ENCODE measurements at regions not wholly inside any gene's neighbourhood (a gene's known extent, or its start where the extent isn't known, plus 50 kb on each side); places are given as distances from the start of the nearest gene placed in this dataset.

GRCh38 chr4:123755655-123756054 lies 359.1 kb downstream of the SPRY1 start:
- DNase-seq (no peak), ATAC-seq (no peak)
- H3K27ac ChIP-seq (ENCODE audit: low read length), result no peak overlapping the region
- Mint-ChIP-seq H3K36me3 (no peaks in the 10 kb centered on the region), H3K27me3 (ENCODE audit: low read depth in 2 of 2) (peaks cover 0 to 6% of the 10 kb centered on the region in 2 donors), H3K4me1 (no peaks in the 10 kb centered on the region), H3K27ac (no peak overlapping the region), H3K4me3 (no peak overlapping the region), H3K9me3 (no peaks in the 10 kb centered on the region)
- 83% methylated on average over 2 of the region's 2 CpGs for WGBS (ENCODE audit: insufficient coverage)
- no peaks in the 10 kb centered on the region for H3K4me1 ChIP-seq (ENCODE audit: control insufficient read depth, insufficient read depth, low read length)
- intact Hi-C loops (cut with micrococcal nuclease), result no loop called here
- no peaks in the 10 kb centered on the region for H3K27me3 ChIP-seq (ENCODE audit: control insufficient read depth, insufficient read depth, low read length)
- H3K36me3 ChIP-seq (ENCODE audit: control insufficient read depth, insufficient read depth, low read length), result no peaks in the 10 kb centered on the region
- no peaks in the 10 kb centered on the region for H3K9me3 ChIP-seq (ENCODE audit: control insufficient read depth, insufficient read depth, low read length)
- no peak overlapping the region for H3K4me3 ChIP-seq (ENCODE audit: low read length)
- TF ChIP-seq, protein P1, sequence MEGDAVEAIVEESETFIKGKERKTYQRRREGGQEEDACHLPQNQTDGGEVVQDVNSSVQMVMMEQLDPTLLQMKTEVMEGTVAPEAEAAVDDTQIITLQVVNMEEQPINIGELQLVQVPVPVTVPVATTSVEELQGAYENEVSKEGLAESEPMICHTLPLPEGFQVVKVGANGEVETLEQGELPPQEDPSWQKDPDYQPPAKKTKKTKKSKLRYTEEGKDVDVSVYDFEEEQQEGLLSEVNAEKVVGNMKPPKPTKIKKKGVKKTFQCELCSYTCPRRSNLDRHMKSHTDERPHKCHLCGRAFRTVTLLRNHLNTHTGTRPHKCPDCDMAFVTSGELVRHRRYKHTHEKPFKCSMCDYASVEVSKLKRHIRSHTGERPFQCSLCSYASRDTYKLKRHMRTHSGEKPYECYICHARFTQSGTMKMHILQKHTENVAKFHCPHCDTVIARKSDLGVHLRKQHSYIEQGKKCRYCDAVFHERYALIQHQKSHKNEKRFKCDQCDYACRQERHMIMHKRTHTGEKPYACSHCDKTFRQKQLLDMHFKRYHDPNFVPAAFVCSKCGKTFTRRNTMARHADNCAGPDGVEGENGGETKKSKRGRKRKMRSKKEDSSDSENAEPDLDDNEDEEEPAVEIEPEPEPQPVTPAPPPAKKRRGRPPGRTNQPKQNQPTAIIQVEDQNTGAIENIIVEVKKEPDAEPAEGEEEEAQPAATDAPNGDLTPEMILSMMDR (IDR thresholded peaks at IDR 0.05), result no peak

DNA sequence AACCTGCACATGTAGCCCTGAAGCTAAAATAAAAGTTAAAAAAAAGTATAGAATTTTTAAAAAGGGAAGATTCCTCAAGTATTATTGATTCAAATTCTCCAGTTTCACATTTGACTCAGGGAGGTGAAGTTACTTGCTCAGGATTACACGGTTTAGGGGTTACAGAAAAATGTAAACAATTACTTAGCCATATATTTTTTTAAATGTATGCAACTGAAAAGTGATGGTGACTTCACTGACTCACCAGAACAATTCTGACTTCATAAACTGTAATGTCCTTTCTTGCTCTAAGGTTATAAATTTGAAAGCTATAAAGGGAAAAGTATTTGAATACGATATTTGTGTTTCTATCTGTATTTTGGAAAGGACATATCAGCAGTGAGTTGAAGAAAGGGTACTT lies 371.2 kb downstream of the SPRY1 start:
- Histone ChIP-seq H3K9me3 (ENCODE audit: control insufficient read depth, insufficient read depth, low read length) (no peaks in the 10 kb centered on the region), H3K4me3 (ENCODE audit: low read length) (no peak overlapping the region), H3K27ac (ENCODE audit: low read length) (no peak overlapping the region), H3K4me1 (ENCODE audit: control insufficient read depth, insufficient read depth, low read length) (no peaks in the 10 kb centered on the region), H3K27me3 (ENCODE audit: control insufficient read depth, insufficient read depth, low read length) (no peaks in the 10 kb centered on the region), H3K36me3 (ENCODE audit: control insufficient read depth, insufficient read depth, low read length) (no peaks in the 10 kb centered on the region)
- ATAC-seq, result no peak
- peaks cover 3 to 8% of the 10 kb centered on the region in 2 donors for H3K27me3 Mint-ChIP-seq (ENCODE audit: low read depth in 2 of 2)
- intact Hi-C loops (cut with micrococcal nuclease), result no loop called here
- no peak for DNase-seq
- H3K4me1 Mint-ChIP-seq, result no peaks in the 10 kb centered on the region
- 79% methylated on average over 1 of the region's 2 CpGs for WGBS (ENCODE audit: insufficient coverage)
- H3K4me3 Mint-ChIP-seq, result no peak overlapping the region
- peaks cover 0 to 3% of the 10 kb centered on the region in 2 donors for H3K9me3 Mint-ChIP-seq
- no peak overlapping the region for H3K27ac Mint-ChIP-seq
- TF ChIP-seq, protein P1 (IDR thresholded peaks at IDR 0.05), result no peak
- H3K36me3 Mint-ChIP-seq, result no peaks in the 10 kb centered on the region

- ATAC-seq (no peak), DNase-seq (no peak)
- 94% methylated on average over 3 of the region's 3 CpGs for WGBS (ENCODE audit: insufficient coverage)
- no peaks in the 10 kb centered on the region for H3K36me3 Mint-ChIP-seq
- no peaks in the 10 kb centered on the region for H3K9me3 ChIP-seq (ENCODE audit: control insufficient read depth, insufficient read depth, low read length)
- no peaks in the 10 kb centered on the region for H3K4me1 ChIP-seq (ENCODE audit: control insufficient read depth, insufficient read depth, low read length)
- H3K9me3 Mint-ChIP-seq, result peaks cover 0 to 3% of the 10 kb centered on the region in 2 donors
- no peaks in the 10 kb centered on the region for H3K4me1 Mint-ChIP-seq
- no peak overlapping the region for H3K4me3 ChIP-seq (ENCODE audit: low read length)
- H3K27me3 ChIP-seq (ENCODE audit: control insufficient read depth, insufficient read depth, low read length), result no peaks in the 10 kb centered on the region
- no peak overlapping the region for H3K4me3 Mint-ChIP-seq
- H3K36me3 ChIP-seq (ENCODE audit: control insufficient read depth, insufficient read depth, low read length), result no peaks in the 10 kb centered on the region
- intact Hi-C loops (cut with micrococcal nuclease), result no loop called here
- H3K27ac Mint-ChIP-seq, result no peak overlapping the region
- no peak overlapping the region for H3K27ac ChIP-seq (ENCODE audit: low read length)
- peaks cover 0 to 3% of the 10 kb centered on the region in 2 donors for H3K27me3 Mint-ChIP-seq (ENCODE audit: low read depth in 2 of 2)
- TF ChIP-seq, protein P1 (IDR thresholded peaks at IDR 0.05), result no peak
Observed at GRCh38 chr4:123770884-123771283, 374.3 kb downstream of the SPRY1 start.

DNA sequence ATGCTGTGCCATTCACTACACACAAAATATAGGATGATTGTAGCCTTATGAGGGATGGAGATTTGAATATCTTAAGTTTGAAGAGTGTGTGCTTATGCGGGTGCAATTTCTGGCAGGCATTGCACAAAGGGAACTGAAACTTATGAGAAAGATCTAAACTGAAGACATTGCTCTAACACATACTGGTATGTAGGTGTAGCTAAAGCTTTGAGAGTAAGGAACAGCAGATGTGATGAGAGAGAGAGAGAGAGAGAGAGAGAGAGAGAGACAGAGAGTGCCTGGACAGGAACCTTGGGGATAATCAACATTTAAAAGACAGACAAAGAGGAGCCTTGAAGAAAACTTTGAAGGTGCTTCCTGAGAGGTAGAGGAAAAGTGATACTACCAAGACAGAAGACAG lies 379.7 kb downstream of the SPRY1 start:
- 47% methylated on average over 1 of the region's 1 CpG for WGBS (ENCODE audit: insufficient coverage)
- no peaks in the 10 kb centered on the region for H3K4me1 Mint-ChIP-seq
- no peak for DNase-seq
- H3K36me3 ChIP-seq (ENCODE audit: control insufficient read depth, insufficient read depth, low read length), result no peaks in the 10 kb centered on the region
- H3K27me3 Mint-ChIP-seq (ENCODE audit: low read depth in 2 of 2), result peaks cover 0 to 9% of the 10 kb centered on the region in 2 donors
- no peaks in the 10 kb centered on the region for H3K4me1 ChIP-seq (ENCODE audit: control insufficient read depth, insufficient read depth, low read length)
- intact Hi-C loops (cut with micrococcal nuclease), result no loop called here
- H3K9me3 ChIP-seq (ENCODE audit: control insufficient read depth, insufficient read depth, low read length), result no peaks in the 10 kb centered on the region
- no peak overlapping the region for H3K4me3 ChIP-seq (ENCODE audit: low read length)
- TF ChIP-seq, protein P1 (IDR thresholded peaks at IDR 0.05), result no peak
- H3K27ac ChIP-seq (ENCODE audit: low read length), result no peak overlapping the region
- no peak for ATAC-seq
- H3K27me3 ChIP-seq (ENCODE audit: control insufficient read depth, insufficient read depth, low read length), result no peaks in the 10 kb centered on the region
- no peak overlapping the region for H3K4me3 Mint-ChIP-seq
- no peaks in the 10 kb centered on the region for H3K36me3 Mint-ChIP-seq
- no peak overlapping the region for H3K27ac Mint-ChIP-seq
- peaks cover 0 to 3% of the 10 kb centered on the region in 2 donors for H3K9me3 Mint-ChIP-seq
